ENCODE measurements at regions not wholly inside any gene's neighbourhood (a gene's known extent, or its start where the extent isn't known, plus 50 kb on each side); places are given as distances from the start of the nearest gene placed in this dataset.

DNA sequence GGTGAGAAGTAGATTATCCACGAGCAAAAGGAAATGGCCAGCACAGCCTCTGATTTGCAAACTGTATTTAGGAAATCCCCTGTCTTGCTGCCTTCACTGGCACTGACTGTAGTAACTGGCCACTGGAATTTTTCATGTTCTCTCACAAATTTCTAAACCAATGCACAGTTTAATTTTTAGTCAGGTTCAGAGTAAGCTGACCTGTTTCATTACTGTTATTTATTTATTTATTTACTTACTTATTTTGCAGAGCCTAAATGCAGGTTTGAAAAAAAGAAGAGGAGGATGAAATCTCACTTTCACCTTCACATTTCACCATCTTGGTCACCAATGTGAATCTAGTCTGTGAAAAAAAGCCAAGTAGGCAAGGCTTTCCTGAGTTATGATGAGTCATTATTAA lies 291.0 kb downstream of the PLOD2 start:
- H3K27ac Mint-ChIP-seq (ENCODE audit: unreplicated experiment), result no peak overlapping the region

GRCh38 chr3:145882436-145882835 lies 278.5 kb downstream of the PLOD2 start:
- Mint-ChIP-seq H3K27me3 (ENCODE audit: unreplicated experiment) (no peaks in the 10 kb centered on the region), H3K4me1 (ENCODE audit: low read depth, unreplicated experiment) (no peaks in the 10 kb centered on the region), H3K9me3 (ENCODE audit: unreplicated experiment) (no peaks in the 10 kb centered on the region), H3K4me3 (ENCODE audit: unreplicated experiment) (no peak overlapping the region), H3K27ac (ENCODE audit: unreplicated experiment) (no peak overlapping the region), H3K36me3 (ENCODE audit: unreplicated experiment) (no peaks in the 10 kb centered on the region)
- DNase-seq, result no peak
- TF ChIP-seq, protein P1, sequence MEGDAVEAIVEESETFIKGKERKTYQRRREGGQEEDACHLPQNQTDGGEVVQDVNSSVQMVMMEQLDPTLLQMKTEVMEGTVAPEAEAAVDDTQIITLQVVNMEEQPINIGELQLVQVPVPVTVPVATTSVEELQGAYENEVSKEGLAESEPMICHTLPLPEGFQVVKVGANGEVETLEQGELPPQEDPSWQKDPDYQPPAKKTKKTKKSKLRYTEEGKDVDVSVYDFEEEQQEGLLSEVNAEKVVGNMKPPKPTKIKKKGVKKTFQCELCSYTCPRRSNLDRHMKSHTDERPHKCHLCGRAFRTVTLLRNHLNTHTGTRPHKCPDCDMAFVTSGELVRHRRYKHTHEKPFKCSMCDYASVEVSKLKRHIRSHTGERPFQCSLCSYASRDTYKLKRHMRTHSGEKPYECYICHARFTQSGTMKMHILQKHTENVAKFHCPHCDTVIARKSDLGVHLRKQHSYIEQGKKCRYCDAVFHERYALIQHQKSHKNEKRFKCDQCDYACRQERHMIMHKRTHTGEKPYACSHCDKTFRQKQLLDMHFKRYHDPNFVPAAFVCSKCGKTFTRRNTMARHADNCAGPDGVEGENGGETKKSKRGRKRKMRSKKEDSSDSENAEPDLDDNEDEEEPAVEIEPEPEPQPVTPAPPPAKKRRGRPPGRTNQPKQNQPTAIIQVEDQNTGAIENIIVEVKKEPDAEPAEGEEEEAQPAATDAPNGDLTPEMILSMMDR (IDR thresholded peaks at IDR 0.05; ENCODE audit: partially characterized antibody, unreplicated experiment), result no peak

More for the DNA sequence above, 291.0 kb downstream of the PLOD2 start:
- TF ChIP-seq, protein P1 (IDR thresholded peaks at IDR 0.05; ENCODE audit: partially characterized antibody, unreplicated experiment), result no peak
- no peak for DNase-seq
- Mint-ChIP-seq H3K4me3 (ENCODE audit: unreplicated experiment) (no peak overlapping the region), H3K27me3 (ENCODE audit: unreplicated experiment) (no peaks in the 10 kb centered on the region), H3K9me3 (ENCODE audit: unreplicated experiment) (peaks cover 1% of the 10 kb centered on the region), H3K4me1 (ENCODE audit: low read depth, unreplicated experiment) (no peaks in the 10 kb centered on the region), H3K36me3 (ENCODE audit: unreplicated experiment) (no peaks in the 10 kb centered on the region)

- DNase-seq, result no peak
- Mint-ChIP-seq H3K4me1 (ENCODE audit: low read depth, unreplicated experiment) (peaks cover 4% of the 10 kb centered on the region), H3K9me3 (ENCODE audit: unreplicated experiment) (no peaks in the 10 kb centered on the region), H3K27ac (ENCODE audit: unreplicated experiment) (no peak overlapping the region), H3K4me3 (ENCODE audit: unreplicated experiment) (no peak overlapping the region), H3K27me3 (ENCODE audit: unreplicated experiment) (no peaks in the 10 kb centered on the region), H3K36me3 (ENCODE audit: unreplicated experiment) (no peaks in the 10 kb centered on the region)
- TF ChIP-seq, protein P1 (IDR thresholded peaks at IDR 0.05; ENCODE audit: partially characterized antibody, unreplicated experiment), result no peak
Measured at GRCh38 chr3:145889730-145890129, 271.3 kb downstream of the PLOD2 start.

DNA sequence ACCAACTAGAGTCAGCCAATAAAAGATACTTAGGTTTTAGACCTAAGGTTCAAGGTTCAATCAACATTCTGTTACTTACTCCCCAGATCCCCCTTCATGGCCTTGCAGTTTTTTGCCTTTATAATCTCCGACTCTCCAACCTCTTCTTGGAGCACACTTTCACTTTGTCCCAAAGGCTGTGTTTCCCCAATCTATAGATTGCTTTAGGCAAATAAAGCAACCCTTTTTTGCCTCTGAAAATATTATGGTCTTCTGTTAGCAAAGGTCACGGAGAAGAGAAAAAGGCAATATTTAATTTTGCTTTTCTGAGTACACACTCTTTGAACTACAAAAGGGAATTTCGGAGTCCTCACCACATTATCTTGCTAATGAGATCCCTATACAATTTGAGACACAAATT lies 268.1 kb downstream of the PLOD2 start:
- H3K4me3 Mint-ChIP-seq (ENCODE audit: unreplicated experiment), result no peak overlapping the region

DNA sequence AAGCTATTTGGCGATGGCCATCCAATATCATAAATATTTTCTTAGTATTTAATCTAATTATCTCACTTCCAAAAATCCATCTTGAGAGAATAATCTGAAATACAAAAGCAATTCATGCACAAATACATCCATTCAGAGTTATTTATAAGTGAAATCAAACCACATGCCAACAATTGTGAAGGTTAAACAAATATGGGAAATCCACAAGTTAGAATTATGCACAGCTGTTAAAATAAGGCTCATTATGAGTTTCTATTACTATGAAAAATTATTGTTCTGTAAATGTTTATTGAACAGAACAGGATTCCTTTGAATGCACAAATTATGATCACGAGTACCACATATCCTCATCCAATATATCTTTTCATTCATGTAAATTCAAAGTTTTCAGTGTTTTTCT lies 267.7 kb downstream of the PLOD2 start:
- Mint-ChIP-seq H3K27ac (ENCODE audit: unreplicated experiment) (no peak overlapping the region), H3K27me3 (ENCODE audit: unreplicated experiment) (no peaks in the 10 kb centered on the region), H3K9me3 (ENCODE audit: unreplicated experiment) (no peaks in the 10 kb centered on the region), H3K36me3 (ENCODE audit: unreplicated experiment) (no peaks in the 10 kb centered on the region), H3K4me3 (ENCODE audit: unreplicated experiment) (no peak overlapping the region), H3K4me1 (ENCODE audit: low read depth, unreplicated experiment) (peaks cover 11% of the 10 kb centered on the region)
- no peak for DNase-seq
- TF ChIP-seq, protein P1 (IDR thresholded peaks at IDR 0.05; ENCODE audit: partially characterized antibody, unreplicated experiment), result no peak

More for the DNA sequence above, 268.1 kb downstream of the PLOD2 start:
- Mint-ChIP-seq H3K4me1 (ENCODE audit: low read depth, unreplicated experiment) (peaks cover 9% of the 10 kb centered on the region), H3K9me3 (ENCODE audit: unreplicated experiment) (no peaks in the 10 kb centered on the region), H3K27ac (ENCODE audit: unreplicated experiment) (no peak overlapping the region), H3K27me3 (ENCODE audit: unreplicated experiment) (no peaks in the 10 kb centered on the region), H3K36me3 (ENCODE audit: unreplicated experiment) (no peaks in the 10 kb centered on the region)
- DNase-seq, result no peak
- TF ChIP-seq, protein P1 (IDR thresholded peaks at IDR 0.05; ENCODE audit: partially characterized antibody, unreplicated experiment), result no peak

All from glutamatergic neuron (in vitro differentiated cells).